HepG2 (cell line): ENCODE measurements at regions not wholly inside any gene's neighbourhood (a gene's known extent, or its start where the extent isn't known, plus 50 kb on each side); places are given as distances from the start of the nearest gene placed in this dataset.

ENCODE experiments used
- EP300 ChIP-seq, 3 experiments: sonication (generic) in 1 of 3; formaldehyde crosslinking in 1 of 3; IDR thresholded peaks; 2 replicates each; pipeline versions ENCODE4 v1.5.1 to v1.6.1; 2011 to 2020; ENCODE audit warnings: low read depth in 2 of 3, low read length in 2 of 3, borderline replicate concordance in 1 of 3, improper control_type of control experiment in 1 of 3, mild to moderate bottlenecking in 1 of 3, missing genetic modification reagents in 1 of 3, moderate library complexity in 1 of 3
- ISX ChIP-seq: sonication (generic); formaldehyde crosslinking; conservative IDR thresholded peaks from 2 replicates; pipeline ENCODE4 v1.5.0; 2020; ENCODE audit warnings: missing genetic modification reagents
- MLLT10 ChIP-seq: sonication (generic); formaldehyde crosslinking; IDR thresholded peaks from 2 replicates; pipeline ENCODE4 v1.4.0; 2020; ENCODE audit warnings: missing genetic modification reagents
- POLR2A ChIP-seq, 2 experiments: IDR thresholded peaks; 2 replicates each; pipeline ENCODE4 v1.6.1; 2011; ENCODE audit warnings: low read depth in 2 of 2, low read length in 2 of 2, mild to moderate bottlenecking in 1 of 2, moderate library complexity in 1 of 2; ENCODE audit not compliant: insufficient read depth in 1 of 2
- POLR2AphosphoS5 ChIP-seq: IDR thresholded peaks from 2 replicates; pipeline ENCODE4 v1.6.1; 2012; ENCODE audit warnings: low read depth, low read length
- SMC3 ChIP-seq: IDR thresholded peaks from 2 replicates; pipeline ENCODE4 v1.6.1; 2011; ENCODE audit warnings: low read length, improper control_type of control experiment
- ZNF207 ChIP-seq: fragments of 450-650 bp; IDR thresholded peaks from 2 replicates; pipeline ENCODE4 v1.6.1; 2016; ENCODE audit warnings: antibody characterized with exemption, borderline replicate concordance
- ZNF253 ChIP-seq: sonication (generic); formaldehyde crosslinking; IDR thresholded peaks from 2 replicates; pipeline ENCODE4 v1.8.0; 2022; ENCODE audit warnings: mild to moderate bottlenecking, missing genetic modification reagents, borderline replicate concordance
- ZNF329 ChIP-seq: sonication (generic); formaldehyde crosslinking; IDR thresholded peaks from 2 replicates; pipeline ENCODE4 v1.9.0; 2021; ENCODE audit warnings: low read depth, mild to moderate bottlenecking, missing genetic modification reagents
- ZNF441 ChIP-seq: sonication (generic); formaldehyde crosslinking; IDR thresholded peaks from 2 replicates; pipeline ENCODE4 v1.7.0; 2021; ENCODE audit warnings: missing genetic modification reagents, borderline replicate concordance
- TF ChIP-seq, protein P1 (sequence below): sonication (generic); formaldehyde crosslinking; IDR thresholded peaks from 2 replicates; pipeline ENCODE4 v1.5.0; 2020; ENCODE audit warnings: mild to moderate bottlenecking, missing genetic modification reagents, moderate library complexity
- TF ChIP-seq, protein P2 (sequence below): sonication (generic); formaldehyde crosslinking; IDR thresholded peaks from 2 replicates; pipeline ENCODE4 v1.8.1; 2023; ENCODE audit warnings: missing genetic modification reagents, mild to moderate bottlenecking, borderline replicate concordance

DNA sequence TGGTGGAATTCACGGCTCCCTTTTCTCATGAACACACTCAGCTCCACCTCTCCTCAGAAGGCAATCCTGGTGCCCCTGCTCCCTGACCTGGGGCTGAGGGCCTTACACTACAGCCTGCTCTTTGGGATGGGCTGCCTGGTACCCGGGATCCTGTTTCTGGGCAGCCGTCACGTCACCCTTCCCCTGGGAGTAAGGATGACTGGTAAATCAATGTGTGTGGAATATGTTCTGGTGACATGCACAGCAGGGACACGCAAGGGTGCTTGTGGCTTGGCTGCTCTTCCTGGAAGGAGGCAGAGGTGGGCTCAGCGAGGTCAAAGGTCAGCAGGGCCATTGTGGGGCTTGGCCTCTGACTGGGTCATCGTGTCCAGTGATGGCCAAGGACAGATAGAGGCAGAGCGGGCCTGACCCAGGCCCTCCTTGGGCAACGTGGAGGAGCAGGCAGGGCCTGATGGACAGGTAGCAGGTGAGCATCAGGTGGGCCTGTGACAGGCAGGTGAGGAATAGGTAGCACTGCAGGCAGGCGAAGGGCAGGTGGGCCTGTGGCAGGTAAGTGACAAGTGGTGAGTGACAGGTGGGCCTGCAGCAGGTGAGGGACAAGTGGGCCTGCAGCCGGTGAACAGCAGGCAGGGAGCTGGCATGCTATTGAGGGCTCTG lies 399.4 kb upstream of the IRX4 start:
- TF ChIP-seq, protein P1, sequence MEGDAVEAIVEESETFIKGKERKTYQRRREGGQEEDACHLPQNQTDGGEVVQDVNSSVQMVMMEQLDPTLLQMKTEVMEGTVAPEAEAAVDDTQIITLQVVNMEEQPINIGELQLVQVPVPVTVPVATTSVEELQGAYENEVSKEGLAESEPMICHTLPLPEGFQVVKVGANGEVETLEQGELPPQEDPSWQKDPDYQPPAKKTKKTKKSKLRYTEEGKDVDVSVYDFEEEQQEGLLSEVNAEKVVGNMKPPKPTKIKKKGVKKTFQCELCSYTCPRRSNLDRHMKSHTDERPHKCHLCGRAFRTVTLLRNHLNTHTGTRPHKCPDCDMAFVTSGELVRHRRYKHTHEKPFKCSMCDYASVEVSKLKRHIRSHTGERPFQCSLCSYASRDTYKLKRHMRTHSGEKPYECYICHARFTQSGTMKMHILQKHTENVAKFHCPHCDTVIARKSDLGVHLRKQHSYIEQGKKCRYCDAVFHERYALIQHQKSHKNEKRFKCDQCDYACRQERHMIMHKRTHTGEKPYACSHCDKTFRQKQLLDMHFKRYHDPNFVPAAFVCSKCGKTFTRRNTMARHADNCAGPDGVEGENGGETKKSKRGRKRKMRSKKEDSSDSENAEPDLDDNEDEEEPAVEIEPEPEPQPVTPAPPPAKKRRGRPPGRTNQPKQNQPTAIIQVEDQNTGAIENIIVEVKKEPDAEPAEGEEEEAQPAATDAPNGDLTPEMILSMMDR (CRISPR knock-in tag), result no peak
- no peak for TF ChIP-seq ZNF441 (CRISPR knock-in tag)
- TF ChIP-seq ZNF253 (CRISPR knock-in tag), result no peak
- no peak for TF ChIP-seq MLLT10 (CRISPR knock-in tag)
- no peak for TF ChIP-seq POLR2AphosphoS5
- TF ChIP-seq ZNF329 (CRISPR knock-in tag), result no peak
- TF ChIP-seq ISX (CRISPR knock-in tag), result no peak
- no peak for TF ChIP-seq POLR2A (IDR thresholded peaks at IDR 0.05; ENCODE audit: insufficient read depth in 1 of 2, low read depth in 2 of 2, low read length in 2 of 2)
- no peak for TF ChIP-seq SMC3
- TF ChIP-seq ZNF207, result no peak
- no peak for TF ChIP-seq EP300 (IDR thresholded peaks at IDR 0.05; ENCODE audit: low read depth in 2 of 2, low read length in 2 of 2)
- TF ChIP-seq EP300 (CRISPR knock-in tag; IDR thresholded peaks at IDR 0.05; ENCODE audit: borderline replicate concordance), result no peak
- TF ChIP-seq, protein P2, sequence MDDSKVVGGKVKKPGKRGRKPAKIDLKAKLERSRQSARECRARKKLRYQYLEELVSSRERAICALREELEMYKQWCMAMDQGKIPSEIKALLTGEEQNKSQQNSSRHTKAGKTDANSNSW, result no peak
